Lower lobe of right lung (tissue), 2 donors: ENCODE measurements at regions not wholly inside any gene's neighbourhood (a gene's known extent, or its start where the extent isn't known, plus 50 kb on each side); places are given as distances from the start of the nearest gene placed in this dataset.

Experiments
- ATAC-seq, 2 donors: fragments of 200-7000 bp; cut with Tn5 transposase; one replicate each; pipeline ENCODE4 v1.9.1; 2020 to 2022; ENCODE audit warnings: mild to moderate bottlenecking in 2 of 2, moderate library complexity in 2 of 2
- DNase-seq: peaks from one replicate; pipeline ENCODE4 v3.0.0-alpha.2; 2020
- H3K27ac ChIP-seq: fragments of 200-600 bp; one replicate; pipeline ENCODE4 v1.8.0; 2022
- H3K27me3 ChIP-seq: fragments of 200-600 bp; one replicate; pipeline ENCODE4 v1.8.0; 2022; ENCODE audit warnings: low read depth
- H3K36me3 ChIP-seq: fragments of 200-600 bp; one replicate; pipeline ENCODE4 v1.8.0; 2022; ENCODE audit warnings: mild to moderate bottlenecking
- H3K4me1 ChIP-seq: fragments of 200-600 bp; one replicate; pipeline ENCODE4 v1.8.0; 2022
- H3K4me3 ChIP-seq: fragments of 200-600 bp; one replicate; pipeline ENCODE4 v1.8.0; 2022; ENCODE audit warnings: mild to moderate bottlenecking
- H3K9me3 ChIP-seq: fragments of 200-600 bp; one replicate; pipeline ENCODE4 v1.8.0; 2022
- intact Hi-C: fragments of 100-400 bp; cut with DNase I; formaldehyde crosslinking; loops from one replicate; pipeline ENCODE4 v1.11.0; 2022
- TF ChIP-seq, protein P1 (sequence below): fragments of 200-600 bp; IDR thresholded peaks from one replicate; pipeline ENCODE4 v1.8.0; 2022; ENCODE audit warnings: antibody characterized with exemption, mild to moderate bottlenecking
- donor health status: DM: no; HTN: yes; CAD: no; lungs with severe emphysema.

DNA sequence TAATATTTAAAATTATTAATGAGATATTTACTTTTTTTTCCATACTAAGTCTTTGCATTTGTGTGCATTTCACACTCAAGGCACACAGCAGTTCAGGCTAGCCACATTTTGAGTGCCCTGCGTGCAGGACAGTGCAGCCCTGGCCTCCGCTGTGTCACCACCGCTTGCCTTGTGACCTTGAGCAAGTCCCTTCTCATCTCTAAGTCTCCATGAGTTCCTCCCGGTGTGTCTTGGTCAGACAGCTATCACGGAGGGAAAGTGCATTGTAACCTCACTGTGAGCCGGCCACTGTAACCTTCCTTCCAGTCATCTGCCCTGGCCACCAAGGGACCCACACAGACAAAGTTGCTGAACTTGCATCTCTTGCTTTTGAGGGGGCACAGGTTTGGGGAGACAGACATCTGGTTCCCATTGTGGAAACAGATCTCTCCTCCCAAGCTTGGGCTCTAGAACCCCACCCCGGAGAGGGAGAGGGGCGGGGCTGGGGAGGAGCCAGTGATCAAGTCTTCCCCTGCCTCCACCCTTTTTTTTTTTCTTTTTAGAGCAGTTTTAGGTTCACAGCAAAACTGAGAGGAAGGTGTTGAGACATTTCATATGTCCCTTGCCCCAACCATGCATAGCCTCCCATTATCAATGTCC lies 96.8 kb downstream of the C9orf50 start:
- intact Hi-C loops = no loop called here
- no peaks in the 10 kb centered on the region for H3K27me3 ChIP-seq
- H3K9me3 ChIP-seq = no peaks in the 10 kb centered on the region
- H3K36me3 ChIP-seq = no peaks in the 10 kb centered on the region
- TF ChIP-seq, protein P1, sequence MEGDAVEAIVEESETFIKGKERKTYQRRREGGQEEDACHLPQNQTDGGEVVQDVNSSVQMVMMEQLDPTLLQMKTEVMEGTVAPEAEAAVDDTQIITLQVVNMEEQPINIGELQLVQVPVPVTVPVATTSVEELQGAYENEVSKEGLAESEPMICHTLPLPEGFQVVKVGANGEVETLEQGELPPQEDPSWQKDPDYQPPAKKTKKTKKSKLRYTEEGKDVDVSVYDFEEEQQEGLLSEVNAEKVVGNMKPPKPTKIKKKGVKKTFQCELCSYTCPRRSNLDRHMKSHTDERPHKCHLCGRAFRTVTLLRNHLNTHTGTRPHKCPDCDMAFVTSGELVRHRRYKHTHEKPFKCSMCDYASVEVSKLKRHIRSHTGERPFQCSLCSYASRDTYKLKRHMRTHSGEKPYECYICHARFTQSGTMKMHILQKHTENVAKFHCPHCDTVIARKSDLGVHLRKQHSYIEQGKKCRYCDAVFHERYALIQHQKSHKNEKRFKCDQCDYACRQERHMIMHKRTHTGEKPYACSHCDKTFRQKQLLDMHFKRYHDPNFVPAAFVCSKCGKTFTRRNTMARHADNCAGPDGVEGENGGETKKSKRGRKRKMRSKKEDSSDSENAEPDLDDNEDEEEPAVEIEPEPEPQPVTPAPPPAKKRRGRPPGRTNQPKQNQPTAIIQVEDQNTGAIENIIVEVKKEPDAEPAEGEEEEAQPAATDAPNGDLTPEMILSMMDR = no peak
- H3K4me1 ChIP-seq = no peaks in the 10 kb centered on the region
- DNase-seq = no peak
- no peak overlapping the region for H3K27ac ChIP-seq
- H3K4me3 ChIP-seq = no peak overlapping the region
- ATAC-seq = no peak

DNA sequence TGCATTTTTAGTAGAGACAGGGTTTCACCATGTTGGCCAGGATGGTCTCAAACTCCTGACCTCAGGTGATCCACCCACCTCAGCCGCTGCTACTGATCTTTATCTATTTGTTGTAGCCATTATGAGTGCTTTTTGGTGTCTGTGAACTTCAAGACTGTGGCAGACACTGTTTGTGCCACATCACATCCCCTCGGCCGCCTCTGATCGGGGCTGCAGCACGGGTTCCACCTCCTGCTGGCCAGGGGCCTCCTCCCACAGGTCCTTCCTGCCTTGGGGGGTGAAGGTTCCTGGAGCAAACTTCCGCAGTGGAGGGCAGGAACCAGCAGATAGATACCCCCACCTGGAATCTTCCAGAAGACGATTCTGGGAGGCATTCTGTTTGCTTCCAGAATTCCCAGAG lies 98.5 kb downstream of the C9orf50 start:
- ATAC-seq (no peak), DNase-seq (no peak)
- H3K36me3 ChIP-seq = no peaks in the 10 kb centered on the region

DNA sequence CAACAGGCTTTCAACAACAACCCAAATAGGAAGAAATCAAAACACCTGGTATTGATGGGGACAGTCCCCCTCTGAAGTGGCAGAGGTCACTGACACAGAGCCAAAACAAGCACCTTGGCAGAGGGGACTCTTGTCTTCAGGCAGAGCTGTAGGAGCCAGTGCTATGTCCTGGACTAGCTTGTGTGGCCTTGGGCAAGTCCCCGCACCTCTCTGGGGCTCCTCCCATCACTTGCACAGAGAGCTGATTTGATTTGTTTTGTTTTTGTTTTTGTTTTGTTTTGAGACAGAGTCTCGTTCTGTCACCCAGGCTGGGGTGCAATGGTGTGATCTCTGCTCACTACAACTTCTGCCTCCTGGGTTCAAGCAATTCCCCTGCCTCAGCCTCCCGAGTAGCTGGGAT lies 100.8 kb downstream of the C9orf50 start:
- H3K27me3 ChIP-seq = no peaks in the 10 kb centered on the region
- H3K9me3 ChIP-seq = peaks cover 8% of the 10 kb centered on the region
- ATAC-seq (no peak), DNase-seq (no peak)
- H3K27ac ChIP-seq = no peak overlapping the region
- intact Hi-C loops = no loop called here
- H3K36me3 ChIP-seq = no peaks in the 10 kb centered on the region
- H3K4me3 ChIP-seq = no peak overlapping the region
- H3K4me1 ChIP-seq = no peaks in the 10 kb centered on the region
- TF ChIP-seq, protein P1 = no peak

More for the DNA sequence above, 98.5 kb downstream of the C9orf50 start:
- no peaks in the 10 kb centered on the region for H3K4me1 ChIP-seq
- H3K4me3 ChIP-seq = no peak overlapping the region
- TF ChIP-seq, protein P1 = no peak
- H3K27me3 ChIP-seq = no peaks in the 10 kb centered on the region
- no peak overlapping the region for H3K27ac ChIP-seq
- intact Hi-C loops = no loop called here
- H3K9me3 ChIP-seq = peaks cover 8% of the 10 kb centered on the region

DNA sequence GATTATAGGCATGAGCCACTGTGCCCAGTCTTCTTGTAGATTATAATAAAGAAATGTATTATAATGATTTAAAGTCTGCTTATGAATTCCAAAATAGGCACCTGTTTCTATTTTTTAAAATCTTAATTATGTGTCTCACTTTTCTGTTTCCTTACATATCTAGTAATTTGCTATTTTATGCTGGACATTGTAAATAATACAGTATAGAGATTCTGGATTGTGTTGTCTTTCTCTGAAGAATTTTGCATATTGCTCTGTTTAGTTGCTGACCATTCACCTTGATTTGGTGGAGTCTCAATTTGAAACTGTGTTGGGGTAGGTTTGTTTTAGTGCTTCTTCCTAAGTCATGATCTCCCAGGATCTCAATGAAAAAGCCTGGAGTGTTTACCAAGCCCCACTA lies 102.8 kb downstream of the C9orf50 start:
- TF ChIP-seq, protein P1 = no peak
- DNase-seq (no peak), ATAC-seq (no peak)
- H3K4me1 ChIP-seq = no peaks in the 10 kb centered on the region
- no peaks in the 10 kb centered on the region for H3K36me3 ChIP-seq
- intact Hi-C loops = no loop called here
- H3K9me3 ChIP-seq = peaks cover 16% of the 10 kb centered on the region
- H3K27me3 ChIP-seq = no peaks in the 10 kb centered on the region
- no peak overlapping the region for H3K27ac ChIP-seq
- no peak overlapping the region for H3K4me3 ChIP-seq

DNA sequence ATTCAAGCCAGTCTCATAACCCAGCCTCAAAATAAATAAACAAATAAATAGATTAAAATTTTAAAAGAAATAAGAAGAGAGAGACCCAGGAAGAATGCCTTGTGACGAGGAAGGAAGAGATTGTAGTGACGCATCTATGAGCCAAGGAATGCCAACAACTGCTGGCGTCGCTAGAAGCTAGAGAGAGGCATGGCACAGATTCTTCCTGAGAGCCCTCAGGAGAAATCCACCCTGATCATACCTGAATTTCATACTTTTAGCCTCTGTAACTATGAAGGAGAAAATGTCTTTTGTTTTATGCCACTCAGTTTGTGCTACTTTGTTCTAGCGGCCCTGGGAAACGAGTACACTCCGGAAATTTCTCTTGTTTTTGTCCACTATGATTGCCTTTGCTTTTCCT lies 103.9 kb downstream of the C9orf50 start:
- DNase-seq (no peak), ATAC-seq (no peak)
- intact Hi-C loops = no loop called here

More for the DNA sequence above, 103.9 kb downstream of the C9orf50 start:
- Histone ChIP-seq H3K27me3 (no peaks in the 10 kb centered on the region), H3K9me3 (peaks cover 16% of the 10 kb centered on the region), H3K4me3 (no peak overlapping the region), H3K27ac (no peak overlapping the region), H3K36me3 (no peaks in the 10 kb centered on the region), H3K4me1 (no peaks in the 10 kb centered on the region)
- TF ChIP-seq, protein P1 = no peak
